HG03175 (cell line): ENCODE measurements at regions not wholly inside any gene's neighbourhood (a gene's known extent, or its start where the extent isn't known, plus 50 kb on each side); places are given as distances from the start of the nearest gene placed in this dataset.

Experiments
- ATAC-seq: cut with Tn5 transposase; IDR thresholded peaks from one replicate; pipeline ENCODE4 v1.9.1; 2021; ENCODE audit warnings: mild to moderate bottlenecking, moderate library complexity; ENCODE audit not compliant: unreplicated experiment

- no peak for ATAC-seq
Observed at GRCh38 chr13:76379341-76380105, 506.7 kb downstream of the KCTD12 start.

- no peak for ATAC-seq
Observed at GRCh38 chr13:76378767-76379166, 507.4 kb downstream of the KCTD12 start.

- ATAC-seq, result no peak
Observed at GRCh38 chr13:76363682-76364289, 522.4 kb downstream of the KCTD12 start.

- ATAC-seq, result no peak
Observed at GRCh38 chr13:76361868-76362267, 524.3 kb downstream of the KCTD12 start.

- ATAC-seq, result no peak
Observed at GRCh38 chr13:76351541-76352229, 534.5 kb downstream of the KCTD12 start.

GRCh38 chr13:76350399-76350798 is 535.8 kb downstream of the KCTD12 start:
- ATAC-seq, result no peak

- ATAC-seq, result no peak
Observed at GRCh38 chr13:76349700-76350099, 536.5 kb downstream of the KCTD12 start.

- no peak for ATAC-seq
Observed at GRCh38 chr13:76339649-76340048, 546.6 kb downstream of the KCTD12 start.

GRCh38 chr13:76338003-76338402 is 548.2 kb downstream of the KCTD12 start:
- ATAC-seq, result no peak

- ATAC-seq, result no peak
Observed at GRCh38 chr13:76336889-76337844, 549.0 kb downstream of the KCTD12 start.

GRCh38 chr13:76335463-76335862 is 550.7 kb downstream of the KCTD12 start:
- no peak for ATAC-seq

- no peak for ATAC-seq
Observed at GRCh38 chr13:76331943-76332712, 554.1 kb downstream of the KCTD12 start.

GRCh38 chr13:76330761-76331160 is 555.4 kb downstream of the KCTD12 start:
- no peak for ATAC-seq

GRCh38 chr13:76329866-76330580 is 556.2 kb downstream of the KCTD12 start:
- ATAC-seq, result no peak

GRCh38 chr13:76329004-76329403 is 557.2 kb downstream of the KCTD12 start:
- ATAC-seq, result no peak

- no peak for ATAC-seq
Observed at GRCh38 chr13:76326343-76326742, 559.9 kb downstream of the KCTD12 start.

- ATAC-seq, result no peak
Observed at GRCh38 chr13:76319921-76320320, 566.3 kb downstream of the KCTD12 start.

GRCh38 chr13:76316998-76317527 is 569.1 kb downstream of the KCTD12 start:
- no peak for ATAC-seq

GRCh38 chr13:76314495-76314894 is 571.7 kb downstream of the KCTD12 start:
- no peak for ATAC-seq
